AG10803 (cell line): ENCODE measurements at regions not wholly inside any gene's neighbourhood (a gene's known extent, or its start where the extent isn't known, plus 50 kb on each side); places are given as distances from the start of the nearest gene placed in this dataset.

ENCODE experiments used
- DNase-seq: peaks from one replicate; pipeline ENCODE4 v3.0.0; 2010; ENCODE audit warnings: low read depth
- H3K4me3 ChIP-seq: 2 replicates; pipeline ENCODE4 v1.5.1; 2011; ENCODE audit warnings: mild to moderate bottlenecking, low read length, control low read depth
- CTCF ChIP-seq: conservative IDR thresholded peaks from 2 replicates; pipeline ENCODE4 v1.5.1; 2011; ENCODE audit warnings: mild to moderate bottlenecking, low read length, control low read depth, inconsistent platforms

- H3K4me3 ChIP-seq, result no peak overlapping the region
- TF ChIP-seq CTCF, result no peak
- no peak for DNase-seq
Observed at GRCh38 chr6:14633479-14633878, 515.9 kb downstream of the CD83 start.

- H3K4me3 ChIP-seq, result no peak overlapping the region
- no peak for DNase-seq
- no peak for TF ChIP-seq CTCF
Observed at GRCh38 chr6:14634072-14634471, 516.5 kb downstream of the CD83 start.

- no peak for TF ChIP-seq CTCF
- no peak overlapping the region for H3K4me3 ChIP-seq
Observed at GRCh38 chr6:14635195-14635594, 517.6 kb downstream of the CD83 start.

GRCh38 chr6:14635934-14636591, 518.5 kb downstream of the CD83 start:
- DNase-seq, result no peak
- no peak for TF ChIP-seq CTCF
- no peak overlapping the region for H3K4me3 ChIP-seq

More at GRCh38 chr6:14635195-14635594, 517.6 kb downstream of the CD83 start:
- no peak for DNase-seq

- no peak overlapping the region; the same call in 1 of the 2 replicates for H3K4me3 ChIP-seq
- no peak for TF ChIP-seq CTCF
- DNase-seq, result no peak
Observed at GRCh38 chr6:14638435-14638905, 520.9 kb downstream of the CD83 start.

GRCh38 chr6:14638906-14639761, 521.6 kb downstream of the CD83 start:
- H3K4me3 ChIP-seq, result peak overlapping the region; percentile 24
- no peak; the same call in 1 of the 2 replicates for TF ChIP-seq CTCF
- DNase-seq, result peak; percentile 53
